OCI-LY3 (cell line): ENCODE measurements at regions not wholly inside any gene's neighbourhood (a gene's known extent, or its start where the extent isn't known, plus 50 kb on each side); places are given as distances from the start of the nearest gene placed in this dataset.

ENCODE experiments used
- H2AFZ ChIP-seq: fragments of 200-600, 300-600 bp; shearing (Covaris generic); 2 replicates; pipeline ENCODE4 v1.6.0; 2014; ENCODE audit warnings: antibody characterized with exemption, low read depth, low read length
- H3K27ac ChIP-seq: fragments of 200-600, 300-600 bp; sonication (generic); 2 replicates; pipeline ENCODE4 v1.5.1; 2014; ENCODE audit warnings: mild to moderate bottlenecking, low read length, moderate library complexity, mixed read lengths
- H3K27me3 ChIP-seq: fragments of 200-600, 300-600 bp; sonication (generic); 2 replicates; pipeline ENCODE4 v1.6.1; 2014; ENCODE audit warnings: low read depth, low read length, mixed read lengths
- H3K36me3 ChIP-seq: fragments of 200-600, 300-600 bp; sonication (generic); replicated peaks from 2 replicates; pipeline ENCODE3; 2014; ENCODE audit warnings: low read depth, low read length, mixed read lengths
- H3K4me1 ChIP-seq: fragments of 300-600, 200-600 bp; sonication (generic); 2 replicates; pipeline ENCODE4 v1.6.1; 2014; ENCODE audit warnings: low read length, mixed read lengths
- H3K4me2 ChIP-seq: fragments of 200-600, 300-600 bp; sonication (generic); 2 replicates; pipeline ENCODE4 v1.6.1; 2014; ENCODE audit warnings: low read length, mixed read lengths
- H3K4me3 ChIP-seq: fragments of 300-600, 200-600 bp; sonication (generic); 2 replicates; pipeline ENCODE4 v1.5.1; 2014; ENCODE audit warnings: antibody characterized with exemption, mild to moderate bottlenecking, low read length, moderate library complexity
- H3K79me2 ChIP-seq: fragments of 300-600, 200-600 bp; shearing (Covaris generic); 2 replicates; pipeline ENCODE4 v1.6.1; 2014; ENCODE audit warnings: mild to moderate bottlenecking, low read length, mixed read lengths
- H3K9ac ChIP-seq: fragments of 300-600, 200-600 bp; shearing (Covaris generic); 2 replicates; pipeline ENCODE4 v1.6.0; 2014; ENCODE audit warnings: mild to moderate bottlenecking, low read length, moderate library complexity
- H3K9me3 ChIP-seq: fragments of 200-600, 300-600 bp; shearing (Covaris generic); 2 replicates; pipeline ENCODE4 v1.6.1; 2014; ENCODE audit warnings: low read length, mixed read lengths; ENCODE audit not compliant: insufficient read depth
- H4K20me1 ChIP-seq: fragments of 200-600, 300-600 bp; sonication (generic); 2 replicates; pipeline ENCODE4 v1.6.1; 2016; ENCODE audit warnings: low read length, mixed read lengths; ENCODE audit not compliant: insufficient read depth
- CTCF ChIP-seq: fragments of 200-600, 300-600 bp; sonication (generic); IDR thresholded peaks from 2 replicates; pipeline ENCODE4 v1.5.1; 2014; ENCODE audit warnings: antibody characterized with exemption, low read length, low read depth
- EZH2phosphoT487 ChIP-seq: fragments of 200-600 bp; shearing (Covaris generic); IDR thresholded peaks from 2 replicates; pipeline ENCODE4 v1.6.1; 2018; ENCODE audit warnings: antibody characterized with exemption, mixed run types, low read depth

GRCh38 chr5:175181331-175181730, 262.7 kb downstream of the DRD1 start:
- Histone ChIP-seq H3K27ac (no peak overlapping the region), H3K4me3 (no peak overlapping the region), H2AFZ (no peak overlapping the region), H3K36me3 (no peaks in the 10 kb centered on the region), H4K20me1 (no peaks in the 10 kb centered on the region), H3K79me2 (no peaks in the 10 kb centered on the region), H3K9me3 (no peaks in the 10 kb centered on the region), H3K9ac (no peak overlapping the region), H3K27me3 (no peaks in the 10 kb centered on the region), H3K4me1 (no peaks in the 10 kb centered on the region), H3K4me2 (no peak overlapping the region)
- no peak for TF ChIP-seq CTCF
- no peak for TF ChIP-seq EZH2phosphoT487

GRCh38 chr5:175170899-175171298, 273.1 kb downstream of the DRD1 start:
- Histone ChIP-seq H3K9me3 (no peaks in the 10 kb centered on the region), H3K9ac (no peak overlapping the region), H3K27me3 (no peaks in the 10 kb centered on the region), H2AFZ (no peak overlapping the region), H3K4me1 (no peaks in the 10 kb centered on the region), H3K4me3 (no peak overlapping the region), H3K4me2 (no peak overlapping the region), H3K36me3 (no peaks in the 10 kb centered on the region), H3K79me2 (no peaks in the 10 kb centered on the region), H3K27ac (no peak overlapping the region), H4K20me1 (no peaks in the 10 kb centered on the region)
- TF ChIP-seq EZH2phosphoT487 = no peak
- no peak for TF ChIP-seq CTCF

GRCh38 chr5:175168882-175169507, 275.0 kb downstream of the DRD1 start:
- H3K4me3 ChIP-seq = no peak overlapping the region
- no peaks in the 10 kb centered on the region for H3K4me1 ChIP-seq
- H3K4me2 ChIP-seq = no peak overlapping the region
- H3K9ac ChIP-seq = no peak overlapping the region
- no peaks in the 10 kb centered on the region for H3K27me3 ChIP-seq
- H2AFZ ChIP-seq = no peak overlapping the region
- H3K36me3 ChIP-seq = no peaks in the 10 kb centered on the region
- H4K20me1 ChIP-seq = no peaks in the 10 kb centered on the region
- no peak overlapping the region for H3K27ac ChIP-seq
- TF ChIP-seq CTCF (no peak), EZH2phosphoT487 (no peak)
- H3K79me2 ChIP-seq = no peaks in the 10 kb centered on the region
- no peaks in the 10 kb centered on the region for H3K9me3 ChIP-seq

GRCh38 chr5:175166026-175166425, 278.0 kb downstream of the DRD1 start:
- Histone ChIP-seq H4K20me1 (no peaks in the 10 kb centered on the region), H3K4me1 (no peaks in the 10 kb centered on the region), H3K27me3 (no peaks in the 10 kb centered on the region), H3K36me3 (no peaks in the 10 kb centered on the region), H3K9me3 (no peaks in the 10 kb centered on the region), H3K4me2 (no peak overlapping the region), H3K27ac (no peak overlapping the region), H2AFZ (no peak overlapping the region), H3K4me3 (no peak overlapping the region), H3K9ac (no peak overlapping the region), H3K79me2 (no peaks in the 10 kb centered on the region)
- TF ChIP-seq CTCF (no peak), EZH2phosphoT487 (no peak)
